ENCODE measurements at regions not wholly inside any gene's neighbourhood (a gene's known extent, or its start where the extent isn't known, plus 50 kb on each side); places are given as distances from the start of the nearest gene placed in this dataset.

GRCh38 chr22:23398701-23399366 is 181.3 kb downstream of the IGLL1 start (continued):
- no peak for TF ChIP-seq CHD7 (IDR thresholded peaks at IDR 0.05; ENCODE audit: insufficient replicate concordance, low read length)
- TF ChIP-seq SP1 (IDR thresholded peaks at IDR 0.05; ENCODE audit: low read depth, low read length), result no peak
- no peak for TF ChIP-seq POLR2A (IDR thresholded peaks at IDR 0.05; ENCODE audit: control extremely low read depth in 1 of 2, low read depth in 2 of 2, low read length in 2 of 2)
- TF ChIP-seq ATF2 (IDR thresholded peaks at IDR 0.05; ENCODE audit: low read length), result no peak
- TF ChIP-seq SUZ12 (IDR thresholded peaks at IDR 0.05; ENCODE audit: low read length), result no peak
- no peak for TF ChIP-seq SIN3A (conservative IDR thresholded peaks at IDR 0.05 in 1 of 2, IDR thresholded peaks at IDR 0.05 in 1 of 2; ENCODE audit: low read depth in 1 of 2, low read length in 2 of 2)
- no peak for TF ChIP-seq FOSL1 (IDR thresholded peaks at IDR 0.05; ENCODE audit: insufficient read depth, low read depth, low read length)
- no peak for TF ChIP-seq SP4 (IDR thresholded peaks at IDR 0.05; ENCODE audit: low read length)
- TF ChIP-seq CBX5 (IDR thresholded peaks at IDR 0.05; ENCODE audit: low read depth, low read length), result no peak
- TF ChIP-seq ASH2L (IDR thresholded peaks at IDR 0.05; ENCODE audit: low read length), result no peak

Measured in H1 (cell line).